ENCODE measurements at regions not wholly inside any gene's neighbourhood (a gene's known extent, or its start where the extent isn't known, plus 50 kb on each side); places are given as distances from the start of the nearest gene placed in this dataset.

DNA sequence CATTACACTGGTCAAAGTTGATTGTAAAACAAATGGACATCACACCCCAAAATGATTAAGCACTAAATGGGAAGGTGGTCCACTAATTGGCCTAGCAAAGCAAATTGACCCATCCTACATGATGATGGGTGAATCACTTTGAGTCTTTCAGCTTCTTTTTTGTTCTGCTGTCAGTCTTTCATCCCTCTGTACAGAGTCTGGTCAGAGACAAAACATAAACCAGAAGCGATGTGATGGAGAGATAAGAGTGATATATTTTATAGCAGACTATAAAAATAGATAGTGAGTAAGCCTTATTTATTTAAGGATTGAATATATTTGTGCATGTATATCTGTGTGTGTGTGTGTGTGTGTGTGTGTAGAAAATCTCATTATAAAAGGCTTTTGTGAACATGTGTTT is 618.4 kb upstream of the SOX9 start:
- no peak for TF ChIP-seq EZH2 (IDR thresholded peaks at IDR 0.05; ENCODE audit: low read depth)
- TF ChIP-seq, protein P1, sequence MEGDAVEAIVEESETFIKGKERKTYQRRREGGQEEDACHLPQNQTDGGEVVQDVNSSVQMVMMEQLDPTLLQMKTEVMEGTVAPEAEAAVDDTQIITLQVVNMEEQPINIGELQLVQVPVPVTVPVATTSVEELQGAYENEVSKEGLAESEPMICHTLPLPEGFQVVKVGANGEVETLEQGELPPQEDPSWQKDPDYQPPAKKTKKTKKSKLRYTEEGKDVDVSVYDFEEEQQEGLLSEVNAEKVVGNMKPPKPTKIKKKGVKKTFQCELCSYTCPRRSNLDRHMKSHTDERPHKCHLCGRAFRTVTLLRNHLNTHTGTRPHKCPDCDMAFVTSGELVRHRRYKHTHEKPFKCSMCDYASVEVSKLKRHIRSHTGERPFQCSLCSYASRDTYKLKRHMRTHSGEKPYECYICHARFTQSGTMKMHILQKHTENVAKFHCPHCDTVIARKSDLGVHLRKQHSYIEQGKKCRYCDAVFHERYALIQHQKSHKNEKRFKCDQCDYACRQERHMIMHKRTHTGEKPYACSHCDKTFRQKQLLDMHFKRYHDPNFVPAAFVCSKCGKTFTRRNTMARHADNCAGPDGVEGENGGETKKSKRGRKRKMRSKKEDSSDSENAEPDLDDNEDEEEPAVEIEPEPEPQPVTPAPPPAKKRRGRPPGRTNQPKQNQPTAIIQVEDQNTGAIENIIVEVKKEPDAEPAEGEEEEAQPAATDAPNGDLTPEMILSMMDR (conservative IDR thresholded peaks at IDR 0.05): no peak

Measured in PC-9 (cell line).